Endothelial cell of umbilical vein (primary cell): ENCODE measurements at regions not wholly inside any gene's neighbourhood (a gene's known extent, or its start where the extent isn't known, plus 50 kb on each side); places are given as distances from the start of the nearest gene placed in this dataset.

Source experiments
- CTCF ChIP-seq, 2 donors: IDR thresholded peaks; 1 replicate in 1 of 2; 2 replicates in 1 of 2; pipeline ENCODE4 v1.5.1; 2011; ENCODE audit warnings: low read length in 2 of 2, mild to moderate bottlenecking in 2 of 2, moderate library complexity in 2 of 2, control low read depth in 1 of 2, inconsistent platforms in 1 of 2, low read depth in 1 of 2; ENCODE audit not compliant: insufficient read depth in 1 of 2; ENCODE audit errors: extremely low read depth in 1 of 2
- EZH2 ChIP-seq: IDR thresholded peaks from 2 replicates; pipeline ENCODE4 v1.6.1; 2012; ENCODE audit warnings: borderline replicate concordance, low read depth, mild to moderate bottlenecking, moderate library complexity, low read length, inconsistent platforms; ENCODE audit not compliant: severe bottlenecking
- FOS ChIP-seq: IDR thresholded peaks from 2 replicates; pipeline ENCODE4 v1.6.1; 2011; ENCODE audit warnings: mild to moderate bottlenecking, low read length, moderate library complexity, borderline replicate concordance; ENCODE audit not compliant: insufficient read depth
- GATA2 ChIP-seq: IDR thresholded peaks from 2 replicates; pipeline ENCODE4 v1.7.0; 2011; ENCODE audit warnings: low read depth, mild to moderate bottlenecking, moderate library complexity, mixed read lengths, low read length; ENCODE audit not compliant: insufficient read length, insufficient read depth
- MAX ChIP-seq: IDR thresholded peaks from 2 replicates; pipeline ENCODE4 v1.6.1; 2011; ENCODE audit not compliant: insufficient read depth, insufficient read length
- MYC ChIP-seq: IDR thresholded peaks from one replicate; pipeline ENCODE4 v1.6.1; 2011; ENCODE audit warnings: mild to moderate bottlenecking, low read depth, low read length
- POLR2A ChIP-seq: IDR thresholded peaks from 2 replicates; pipeline ENCODE4 v1.6.1; 2012; ENCODE audit warnings: low read depth, mild to moderate bottlenecking, control low read depth, low read length
- POLR2AphosphoS5 ChIP-seq: IDR thresholded peaks from 2 replicates; pipeline ENCODE4 v1.6.1; 2012; ENCODE audit warnings: low read depth, mild to moderate bottlenecking, control low read depth, low read length, moderate library complexity; ENCODE audit not compliant: insufficient read depth

GRCh38 chr2:223357076-223357475 is 245.1 kb downstream of the SCG2 start:
- TF ChIP-seq CTCF (IDR thresholded peaks at IDR 0.05; ENCODE audit: extremely low read depth in 1 of 2, insufficient read depth in 1 of 2, low read depth in 1 of 2, low read length in 2 of 2) (no peak), EZH2 (no peak), MYC (no peak), GATA2 (no peak), POLR2A (no peak), FOS (no peak), POLR2AphosphoS5 (no peak), MAX (no peak)
